ENCODE measurements at regions not wholly inside any gene's neighbourhood (a gene's known extent, or its start where the extent isn't known, plus 50 kb on each side); places are given as distances from the start of the nearest gene placed in this dataset.

- Histone ChIP-seq H3K27ac (no peak overlapping the region), H3K27me3 (no peaks in the 10 kb centered on the region), H3K4me3 (no peak overlapping the region), H3K36me3 (no peaks in the 10 kb centered on the region), H3K9me3 (no peaks in the 10 kb centered on the region), H3K4me1 (peaks cover 6% of the 10 kb centered on the region)
- TF ChIP-seq POLR2A (IDR thresholded peaks at IDR 0.05) (no peak), CTCF (IDR thresholded peaks at IDR 0.05) (no peak), POLR2AphosphoS5 (IDR thresholded peaks at IDR 0.05) (no peak), EP300 (IDR thresholded peaks at IDR 0.05) (no peak)
- 88% methylated on average over 4 of the region's 4 CpGs for WGBS
- no peak for DNase-seq (ENCODE audit: low spot score in 2 of 2)
Observed at GRCh38 chr5:109467058-109467457, 57.3 kb upstream of the PJA2 start.

All from suprapubic skin (tissue), 4 donors.